ENCODE measurements at regions not wholly inside any gene's neighbourhood (a gene's known extent, or its start where the extent isn't known, plus 50 kb on each side); places are given as distances from the start of the nearest gene placed in this dataset.

DNA sequence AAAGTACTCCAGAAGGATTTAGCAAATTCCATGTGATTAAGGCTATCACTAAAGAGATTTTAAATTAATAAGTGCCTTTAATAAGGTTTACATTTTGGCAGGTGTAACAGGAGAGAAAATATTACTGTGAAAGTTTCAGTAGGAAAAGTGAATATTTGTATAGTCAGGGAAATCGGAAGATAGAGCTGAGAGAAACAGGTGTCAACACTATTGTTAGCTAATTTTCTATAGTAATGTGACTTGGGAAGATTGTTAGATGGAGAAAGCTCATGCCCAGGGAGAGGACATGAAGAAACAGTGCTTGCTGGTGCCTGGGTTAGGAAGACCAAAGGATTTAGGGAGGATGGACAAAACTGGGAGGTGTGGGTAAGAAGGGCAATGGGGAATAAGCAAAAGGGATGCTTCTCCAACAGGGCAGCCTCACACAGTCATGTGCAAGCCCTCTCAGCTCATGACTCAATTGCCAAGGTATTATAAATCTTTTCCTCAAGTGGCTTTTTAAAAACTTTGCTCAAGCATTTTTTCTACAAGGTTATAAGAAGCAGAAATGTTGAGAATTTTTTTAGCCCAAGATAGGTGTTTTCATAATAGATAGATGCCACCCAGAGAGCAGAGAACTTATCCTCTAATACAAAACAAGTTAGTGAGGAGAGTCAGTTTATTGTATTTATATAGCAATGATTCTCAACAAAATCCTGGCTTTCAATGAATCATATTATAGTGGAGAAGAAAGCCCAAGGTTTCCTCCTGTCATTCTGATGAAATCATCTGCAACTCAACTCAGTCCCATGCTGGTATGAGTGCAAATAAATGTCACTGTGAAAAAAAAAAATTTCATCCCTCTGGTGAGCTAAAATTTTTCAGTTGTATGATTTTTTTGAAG, 325.2 kb upstream of the NT5E start:
- Histone ChIP-seq H3K27me3 (ENCODE audit: control insufficient read depth in 4 of 4, insufficient read depth in 4 of 4, low read length in 3 of 4) (peaks cover 0 to 3% (median 1%) of the 10 kb centered on the region in 4 donors), H3K27ac (ENCODE audit: low read depth in 1 of 2, low read length in 2 of 2) (no peak overlapping the region), H3K4me3 (ENCODE audit: low read depth in 1 of 3, low read length in 3 of 3) (no peak overlapping the region), H3K4me1 (ENCODE audit: control insufficient read depth in 4 of 4, insufficient read depth in 4 of 4, low read length in 3 of 4) (peaks cover 0 to 3% (median 0%) of the 10 kb centered on the region in 4 donors), H3K9me3 (ENCODE audit: control insufficient read depth in 4 of 4, low read length in 3 of 4) (no peaks in the 10 kb centered on the region), H3K9ac (ENCODE audit: low read depth in 1 of 2, low read length in 2 of 2) (no peak overlapping the region), H3K36me3 (ENCODE audit: control insufficient read depth in 4 of 4, insufficient read depth in 3 of 4, low read depth in 1 of 4, low read length in 3 of 4) (no peaks in the 10 kb centered on the region)
- TF ChIP-seq, protein P1, sequence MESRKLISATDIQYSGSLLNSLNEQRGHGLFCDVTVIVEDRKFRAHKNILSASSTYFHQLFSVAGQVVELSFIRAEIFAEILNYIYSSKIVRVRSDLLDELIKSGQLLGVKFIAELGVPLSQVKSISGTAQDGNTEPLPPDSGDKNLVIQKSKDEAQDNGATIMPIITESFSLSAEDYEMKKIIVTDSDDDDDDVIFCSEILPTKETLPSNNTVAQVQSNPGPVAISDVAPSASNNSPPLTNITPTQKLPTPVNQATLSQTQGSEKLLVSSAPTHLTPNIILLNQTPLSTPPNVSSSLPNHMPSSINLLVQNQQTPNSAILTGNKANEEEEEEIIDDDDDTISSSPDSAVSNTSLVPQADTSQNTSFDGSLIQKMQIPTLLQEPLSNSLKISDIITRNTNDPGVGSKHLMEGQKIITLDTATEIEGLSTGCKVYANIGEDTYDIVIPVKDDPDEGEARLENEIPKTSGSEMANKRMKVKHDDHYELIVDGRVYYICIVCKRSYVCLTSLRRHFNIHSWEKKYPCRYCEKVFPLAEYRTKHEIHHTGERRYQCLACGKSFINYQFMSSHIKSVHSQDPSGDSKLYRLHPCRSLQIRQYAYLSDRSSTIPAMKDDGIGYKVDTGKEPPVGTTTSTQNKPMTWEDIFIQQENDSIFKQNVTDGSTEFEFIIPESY (IDR thresholded peaks at IDR 0.05), result no peak
- TF ChIP-seq TAF1 (conservative IDR thresholded peaks at IDR 0.05) (no peak), RXRA (IDR thresholded peaks at IDR 0.05) (no peak), EGR1 (IDR thresholded peaks at IDR 0.05; ENCODE audit: low read depth in 2 of 2) (no peak), NR2F2 (IDR thresholded peaks at IDR 0.05) (no peak), MAX (IDR thresholded peaks at IDR 0.05) (no peak)
- TF ChIP-seq, protein P2, sequence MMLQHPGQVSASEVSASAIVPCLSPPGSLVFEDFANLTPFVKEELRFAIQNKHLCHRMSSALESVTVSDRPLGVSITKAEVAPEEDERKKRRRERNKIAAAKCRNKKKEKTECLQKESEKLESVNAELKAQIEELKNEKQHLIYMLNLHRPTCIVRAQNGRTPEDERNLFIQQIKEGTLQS (IDR thresholded peaks at IDR 0.05), result no peak
- DNase-seq (ENCODE audit: low spot score), result no peak
- WGBS, result 63% methylated on average over 1 of the region's 1 CpG

- WGBS, result 68% methylated on average over 1 of the region's 1 CpG
- DNase-seq (ENCODE audit: low spot score), result no peak
- H3K4me3 ChIP-seq (ENCODE audit: low read depth in 1 of 3, low read length in 3 of 3), result no peak overlapping the region
- no peaks in the 10 kb centered on the region for H3K4me1 ChIP-seq (ENCODE audit: control insufficient read depth in 4 of 4, insufficient read depth in 4 of 4, low read length in 3 of 4)
- TF ChIP-seq TAF1 (conservative IDR thresholded peaks at IDR 0.05) (no peak), FOXA2 (IDR thresholded peaks at IDR 0.05) (no peak), CTCF (IDR thresholded peaks at IDR 0.05; ENCODE audit: low read depth, low read length, missing input control) (no peak), YY1 (IDR thresholded peaks at IDR 0.05) (no peak), RXRA (IDR thresholded peaks at IDR 0.05) (no peak)
- TF ChIP-seq, protein P1 (IDR thresholded peaks at IDR 0.05), result no peak
- no peak overlapping the region for H3K27ac ChIP-seq (ENCODE audit: low read depth in 1 of 2, low read length in 2 of 2)
- H3K9ac ChIP-seq (ENCODE audit: low read depth in 1 of 2, low read length in 2 of 2), result no peak overlapping the region
- no peaks in the 10 kb centered on the region for H3K36me3 ChIP-seq (ENCODE audit: control insufficient read depth in 4 of 4, insufficient read depth in 3 of 4, low read depth in 1 of 4, low read length in 3 of 4)
- peaks cover 0 to 2% (median 0%) of the 10 kb centered on the region in 4 donors for H3K27me3 ChIP-seq (ENCODE audit: control insufficient read depth in 4 of 4, insufficient read depth in 4 of 4, low read length in 3 of 4)
- no peaks in the 10 kb centered on the region for H3K9me3 ChIP-seq (ENCODE audit: control insufficient read depth in 4 of 4, low read length in 3 of 4)
Observed at GRCh38 chr6:85121158-85121557, 328.7 kb upstream of the NT5E start.
